ENCODE measurements at regions not wholly inside any gene's neighbourhood (a gene's known extent, or its start where the extent isn't known, plus 50 kb on each side); places are given as distances from the start of the nearest gene placed in this dataset.

GRCh38 chr9:78756813-78757510 is 460.0 kb downstream of the PSAT1 start:
- 79 to 83% methylated on average over 7 of the region's 7 CpGs for WGBS, 2 donors
- intact Hi-C loops (cut with DNase I): no loop called here
- ATAC-seq (ENCODE audit: low FRiP score): no peak

GRCh38 chr9:78763424-78763823 is 466.5 kb downstream of the PSAT1 start:
- Histone ChIP-seq H3K4me3 (ENCODE audit: low read length in 2 of 2) (no peak overlapping the region), H3K9me3 (ENCODE audit: control insufficient read depth, low read length) (no peaks in the 10 kb centered on the region), H3K36me3 (ENCODE audit: control insufficient read depth in 1 of 2, insufficient read depth in 2 of 2, low read length in 1 of 2) (no peaks in the 10 kb centered on the region), H3K27me3 (ENCODE audit: control insufficient read depth in 1 of 2, insufficient read depth in 2 of 2, low read length in 1 of 2) (no peaks in the 10 kb centered on the region), H3K4me1 (ENCODE audit: control insufficient read depth in 1 of 2, insufficient read depth in 2 of 2, low read length in 2 of 2) (no peaks in the 10 kb centered on the region), H3K27ac (ENCODE audit: low read depth in 1 of 2, low read length in 2 of 2) (no peak overlapping the region)
- DNase-seq (no peak), ATAC-seq (ENCODE audit: low FRiP score) (no peak)
- 93 to 98% methylated on average over 4 of the region's 4 CpGs for WGBS, 2 donors
- intact Hi-C loops (cut with DNase I): no loop called here

More at GRCh38 chr9:78756813-78757510, 460.0 kb downstream of the PSAT1 start:
- H3K27ac ChIP-seq (ENCODE audit: low read depth in 1 of 2, low read length in 2 of 2): no peak overlapping the region
- H3K36me3 ChIP-seq (ENCODE audit: control insufficient read depth in 1 of 2, insufficient read depth in 2 of 2, low read length in 1 of 2): no peaks in the 10 kb centered on the region
- peaks cover 2% of the 10 kb centered on the region for H3K9me3 ChIP-seq (ENCODE audit: control insufficient read depth, low read length)
- no peaks in the 10 kb centered on the region for H3K27me3 ChIP-seq (ENCODE audit: control insufficient read depth in 1 of 2, insufficient read depth in 2 of 2, low read length in 1 of 2)
- H3K4me3 ChIP-seq (ENCODE audit: low read length in 2 of 2): no peak overlapping the region
- DNase-seq: no peak
- no peaks in the 10 kb centered on the region for H3K4me1 ChIP-seq (ENCODE audit: control insufficient read depth in 1 of 2, insufficient read depth in 2 of 2, low read length in 2 of 2)

- Histone ChIP-seq H3K4me1 (ENCODE audit: control insufficient read depth in 1 of 2, insufficient read depth in 2 of 2, low read length in 2 of 2) (no peaks in the 10 kb centered on the region), H3K27me3 (ENCODE audit: control insufficient read depth in 1 of 2, insufficient read depth in 2 of 2, low read length in 1 of 2) (no peaks in the 10 kb centered on the region), H3K36me3 (ENCODE audit: control insufficient read depth in 1 of 2, insufficient read depth in 2 of 2, low read length in 1 of 2) (no peaks in the 10 kb centered on the region), H3K4me3 (ENCODE audit: low read length in 2 of 2) (no peak overlapping the region), H3K27ac (ENCODE audit: low read depth in 1 of 2, low read length in 2 of 2) (no peak overlapping the region), H3K9me3 (ENCODE audit: control insufficient read depth, low read length) (no peaks in the 10 kb centered on the region)
- intact Hi-C loops (cut with DNase I): no loop called here
- DNase-seq: no peak
- WGBS, 2 donors: 80 to 85% methylated on average over 4 of the region's 4 CpGs
- ATAC-seq (ENCODE audit: low FRiP score): no peak
These were observed 468.9 kb downstream of the PSAT1 start for GRCh38 chr9:78765861-78766260.

GRCh38 chr9:78767490-78767889 is 470.6 kb downstream of the PSAT1 start:
- DNase-seq: no peak
- Histone ChIP-seq H3K27me3 (ENCODE audit: control insufficient read depth in 1 of 2, insufficient read depth in 2 of 2, low read length in 1 of 2) (no peaks in the 10 kb centered on the region), H3K9me3 (ENCODE audit: control insufficient read depth, low read length) (no peaks in the 10 kb centered on the region), H3K27ac (ENCODE audit: low read depth in 1 of 2, low read length in 2 of 2) (no peak overlapping the region), H3K4me3 (ENCODE audit: low read length in 2 of 2) (no peak overlapping the region), H3K4me1 (ENCODE audit: control insufficient read depth in 1 of 2, insufficient read depth in 2 of 2, low read length in 2 of 2) (no peaks in the 10 kb centered on the region), H3K36me3 (ENCODE audit: control insufficient read depth in 1 of 2, insufficient read depth in 2 of 2, low read length in 1 of 2) (no peaks in the 10 kb centered on the region)
- 34 to 37% methylated on average over 7 of the region's 7 CpGs for WGBS, 2 donors
- intact Hi-C loops (cut with DNase I): no loop called here
- no peak for ATAC-seq (ENCODE audit: low FRiP score)

- intact Hi-C loops (cut with DNase I): no loop called here
- H3K27me3 ChIP-seq (ENCODE audit: control insufficient read depth in 1 of 2, insufficient read depth in 2 of 2, low read length in 1 of 2): no peaks in the 10 kb centered on the region
- no peak overlapping the region for H3K27ac ChIP-seq (ENCODE audit: low read depth in 1 of 2, low read length in 2 of 2)
- no peak for ATAC-seq (ENCODE audit: low FRiP score)
- H3K4me1 ChIP-seq (ENCODE audit: control insufficient read depth in 1 of 2, insufficient read depth in 2 of 2, low read length in 2 of 2): no peaks in the 10 kb centered on the region
- no peaks in the 10 kb centered on the region for H3K36me3 ChIP-seq (ENCODE audit: control insufficient read depth in 1 of 2, insufficient read depth in 2 of 2, low read length in 1 of 2)
- no peak overlapping the region for H3K4me3 ChIP-seq (ENCODE audit: low read length in 2 of 2)
- DNase-seq: no peak
- 77 to 82% methylated on average over 2 of the region's 2 CpGs for WGBS, 2 donors
- no peaks in the 10 kb centered on the region for H3K9me3 ChIP-seq (ENCODE audit: control insufficient read depth, low read length)
These were observed 472.8 kb downstream of the PSAT1 start for GRCh38 chr9:78769690-78770089.

- intact Hi-C loops (cut with DNase I): no loop called here
- no peak overlapping the region for H3K4me3 ChIP-seq (ENCODE audit: low read length in 2 of 2)
- H3K4me1 ChIP-seq (ENCODE audit: control insufficient read depth in 1 of 2, insufficient read depth in 2 of 2, low read length in 2 of 2): no peaks in the 10 kb centered on the region
- no peaks in the 10 kb centered on the region for H3K36me3 ChIP-seq (ENCODE audit: control insufficient read depth in 1 of 2, insufficient read depth in 2 of 2, low read length in 1 of 2)
- no peak for ATAC-seq (ENCODE audit: low FRiP score)
- DNase-seq: no peak
- H3K9me3 ChIP-seq (ENCODE audit: control insufficient read depth, low read length): no peaks in the 10 kb centered on the region
- no peak overlapping the region for H3K27ac ChIP-seq (ENCODE audit: low read depth in 1 of 2, low read length in 2 of 2)
- no peaks in the 10 kb centered on the region for H3K27me3 ChIP-seq (ENCODE audit: control insufficient read depth in 1 of 2, insufficient read depth in 2 of 2, low read length in 1 of 2)
- WGBS, 2 donors: 70 to 75% methylated on average over 11 of the region's 11 CpGs
These were observed 478.3 kb downstream of the PSAT1 start for GRCh38 chr9:78775211-78775610.

- 69 to 73% methylated on average over 3 of the region's 3 CpGs for WGBS, 2 donors
- DNase-seq (no peak), ATAC-seq (ENCODE audit: low FRiP score) (no peak)
- Histone ChIP-seq H3K36me3 (ENCODE audit: control insufficient read depth in 1 of 2, insufficient read depth in 2 of 2, low read length in 1 of 2) (no peaks in the 10 kb centered on the region), H3K4me1 (ENCODE audit: control insufficient read depth in 1 of 2, insufficient read depth in 2 of 2, low read length in 2 of 2) (no peaks in the 10 kb centered on the region), H3K9me3 (ENCODE audit: control insufficient read depth, low read length) (no peaks in the 10 kb centered on the region), H3K27me3 (ENCODE audit: control insufficient read depth in 1 of 2, insufficient read depth in 2 of 2, low read length in 1 of 2) (no peaks in the 10 kb centered on the region), H3K27ac (ENCODE audit: low read depth in 1 of 2, low read length in 2 of 2) (no peak overlapping the region), H3K4me3 (ENCODE audit: low read length in 2 of 2) (no peak overlapping the region)
- intact Hi-C loops (cut with DNase I): no loop called here
These were observed 478.9 kb downstream of the PSAT1 start for GRCh38 chr9:78775696-78776295.

- Histone ChIP-seq H3K36me3 (ENCODE audit: control insufficient read depth in 1 of 2, insufficient read depth in 2 of 2, low read length in 1 of 2) (no peaks in the 10 kb centered on the region), H3K27ac (ENCODE audit: low read depth in 1 of 2, low read length in 2 of 2) (no peak overlapping the region), H3K4me3 (ENCODE audit: low read length in 2 of 2) (no peak overlapping the region), H3K9me3 (ENCODE audit: control insufficient read depth, low read length) (no peaks in the 10 kb centered on the region), H3K4me1 (ENCODE audit: control insufficient read depth in 1 of 2, insufficient read depth in 2 of 2, low read length in 2 of 2) (no peaks in the 10 kb centered on the region), H3K27me3 (ENCODE audit: control insufficient read depth in 1 of 2, insufficient read depth in 2 of 2, low read length in 1 of 2) (no peaks in the 10 kb centered on the region)
- ATAC-seq (ENCODE audit: low FRiP score): no peak
- 69 to 76% methylated on average over 4 of the region's 4 CpGs for WGBS, 2 donors
- no peak for DNase-seq
- intact Hi-C loops (cut with DNase I): no loop called here
These were observed 480.8 kb downstream of the PSAT1 start for GRCh38 chr9:78777747-78778146.

- Histone ChIP-seq H3K9me3 (ENCODE audit: control insufficient read depth, low read length) (no peaks in the 10 kb centered on the region), H3K27ac (ENCODE audit: low read depth in 1 of 2, low read length in 2 of 2) (no peak overlapping the region)
These were observed 481.4 kb downstream of the PSAT1 start for GRCh38 chr9:78778318-78778717.

More at GRCh38 chr9:78778318-78778717, 481.4 kb downstream of the PSAT1 start:
- intact Hi-C loops (cut with DNase I): no loop called here
- no peaks in the 10 kb centered on the region for H3K36me3 ChIP-seq (ENCODE audit: control insufficient read depth in 1 of 2, insufficient read depth in 2 of 2, low read length in 1 of 2)
- H3K27me3 ChIP-seq (ENCODE audit: control insufficient read depth in 1 of 2, insufficient read depth in 2 of 2, low read length in 1 of 2): no peaks in the 10 kb centered on the region
- 60 to 65% methylated on average over 3 of the region's 3 CpGs for WGBS, 2 donors
- ATAC-seq (ENCODE audit: low FRiP score): no peak
- DNase-seq: no peak
- H3K4me1 ChIP-seq (ENCODE audit: control insufficient read depth in 1 of 2, insufficient read depth in 2 of 2, low read length in 2 of 2): no peaks in the 10 kb centered on the region
- no peak overlapping the region for H3K4me3 ChIP-seq (ENCODE audit: low read length in 2 of 2)
